GM12801 (cell line): ENCODE measurements at regions not wholly inside any gene's neighbourhood (a gene's known extent, or its start where the extent isn't known, plus 50 kb on each side); places are given as distances from the start of the nearest gene placed in this dataset.

Experiments
- CTCF ChIP-seq: IDR thresholded peaks from one replicate; pipeline ENCODE4 v1.5.1; 2011; ENCODE audit warnings: control low read depth; ENCODE audit not compliant: insufficient read length; ENCODE audit errors: extremely low read depth

GRCh38 chr11:23759489-23759888 lies 737.4 kb upstream of the LUZP2 start:
- no peak for TF ChIP-seq CTCF

- TF ChIP-seq CTCF = no peak
These were observed 732.6 kb upstream of the LUZP2 start for GRCh38 chr11:23764286-23764685.

GRCh38 chr11:23765682-23766252 lies 731.1 kb upstream of the LUZP2 start:
- TF ChIP-seq CTCF = no peak

DNA sequence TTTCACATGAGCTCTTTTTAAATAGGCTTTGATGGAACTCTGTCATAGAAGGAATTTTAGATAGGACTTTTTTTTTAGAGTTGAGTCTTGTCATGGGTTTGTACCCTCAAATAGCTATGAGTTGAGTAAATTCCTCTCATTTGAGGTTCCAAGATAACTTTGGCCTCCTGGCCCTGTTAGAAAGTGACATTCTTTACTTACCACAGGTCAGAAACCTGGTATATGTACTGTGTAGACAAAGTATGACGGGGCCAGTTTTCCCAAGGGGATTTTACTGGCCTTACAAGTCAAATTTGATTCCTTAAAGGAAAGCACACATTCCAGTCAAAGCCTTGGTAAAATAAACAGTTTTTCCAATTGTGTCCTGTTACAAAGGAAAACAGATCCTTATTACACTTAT lies 729.3 kb upstream of the LUZP2 start:
- no peak for TF ChIP-seq CTCF

DNA sequence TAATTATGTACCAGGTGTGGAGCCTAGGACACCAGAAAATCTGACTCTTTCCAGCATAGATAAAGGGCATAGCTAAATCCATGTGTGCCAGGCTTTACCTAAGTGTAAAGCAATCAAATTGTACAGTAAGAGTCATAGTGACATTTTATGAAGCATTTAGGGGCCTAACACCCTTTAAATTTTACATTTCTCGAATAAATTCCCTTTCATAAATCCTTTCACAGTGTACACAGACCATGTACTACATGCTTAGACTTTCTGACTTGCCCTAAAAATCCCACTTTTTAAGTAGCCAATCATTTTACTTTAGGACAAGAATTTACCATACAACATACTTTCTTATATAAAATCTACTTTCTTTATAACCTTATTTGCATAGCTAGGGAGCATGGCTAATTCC lies 727.6 kb upstream of the LUZP2 start:
- TF ChIP-seq CTCF = no peak

DNA sequence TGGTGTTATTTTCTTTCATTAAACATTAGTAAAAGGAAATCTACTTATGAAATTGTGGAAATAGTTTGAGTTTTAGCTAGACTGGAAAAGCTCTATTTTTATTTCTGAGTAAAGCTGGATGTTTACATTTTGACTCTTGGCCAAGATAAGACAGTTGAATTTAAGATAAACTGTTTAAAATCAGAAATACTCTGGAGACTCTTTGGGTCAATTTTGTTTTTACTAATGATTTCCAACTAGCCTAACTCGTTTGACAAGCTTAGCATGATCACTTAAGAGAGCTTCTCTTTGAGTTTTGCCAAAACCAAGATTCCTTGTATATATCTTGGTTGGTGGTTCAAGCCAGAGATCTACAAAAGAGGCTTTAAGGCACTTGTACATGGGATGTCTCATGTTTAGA lies 724.8 kb upstream of the LUZP2 start:
- TF ChIP-seq CTCF = no peak

GRCh38 chr11:23778971-23779370 lies 717.9 kb upstream of the LUZP2 start:
- TF ChIP-seq CTCF = no peak

DNA sequence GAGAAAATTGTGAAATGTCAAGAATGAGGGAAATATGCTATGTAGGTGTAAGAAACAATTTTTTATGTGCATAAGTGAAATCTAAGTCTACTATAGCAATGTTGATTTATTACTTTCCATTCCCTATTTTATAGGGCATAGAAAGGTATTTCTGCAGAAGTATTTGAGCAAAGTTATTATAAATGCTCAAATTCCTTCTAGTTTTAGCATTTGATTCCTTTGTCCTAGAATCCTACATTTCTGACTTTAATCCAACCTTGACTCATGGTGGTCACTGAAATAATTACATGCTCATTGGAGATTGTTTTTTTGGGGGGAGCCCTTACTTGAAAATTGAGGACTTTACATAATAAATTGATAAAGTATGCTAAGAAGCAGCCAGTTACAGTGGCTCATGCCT lies 716.6 kb upstream of the LUZP2 start:
- TF ChIP-seq CTCF = no peak
